Endothelial cell of umbilical vein (primary cell): ENCODE measurements at regions not wholly inside any gene's neighbourhood (a gene's known extent, or its start where the extent isn't known, plus 50 kb on each side); places are given as distances from the start of the nearest gene placed in this dataset.

Source experiments
- BruUV-seq: library from RNA; stranded (reverse); fragments of 400-500 nt; replicated peaks from 2 replicates; lab custom pipeline; 2021; lab: Mats Ljungman, UMichigan
- CTCF ChIA-PET: fragments of 300-600, 350-600 bp; sonication (Branson Sonifier 250); formaldehyde crosslinking; loops from one replicate; lab custom pipeline; 2021; ENCODE audit warnings: antibody characterized with exemption, inconsistent platforms; lab: Charles Lee
- POLR2A ChIA-PET: fragments of 300-600, 350-600 bp; sonication (Branson Sonifier 250); formaldehyde crosslinking; loops from one replicate; lab custom pipeline; 2021; ENCODE audit warnings: antibody characterized with exemption, inconsistent platforms; lab: Charles Lee
- DNase-seq: peaks from one replicate; pipeline ENCODE4 v3.0.0-alpha.2; 2011; ENCODE audit warnings: low read depth, low spot score
- FAIRE-seq: peaks from 2 replicates; lab custom pipeline; 2011; peaks lifted over from hg19 to GRCh38; lab: Jason Lieb, UNC
- H2AFZ ChIP-seq: 2 replicates; pipeline ENCODE4 v1.6.0; 2012; ENCODE audit warnings: low read depth, low read length, control low read depth, inconsistent platforms
- H3K27ac ChIP-seq: 2 replicates; pipeline ENCODE4 v1.5.1; 2011; ENCODE audit warnings: low read depth, mild to moderate bottlenecking, control low read depth, low read length, moderate library complexity; ENCODE audit not compliant: insufficient read depth
- H3K27me3 ChIP-seq, 2 experiments: 2 replicates each; pipeline versions ENCODE4 v1.6.0 to v1.6.1; 2011; ENCODE audit warnings: low read length in 2 of 2, mixed read lengths in 1 of 2; ENCODE audit not compliant: control insufficient read depth in 2 of 2, insufficient read depth in 2 of 2
- H3K36me3 ChIP-seq, 2 experiments: 2 replicates in 1 of 2; 3 replicates in 1 of 2; pipeline ENCODE4 v1.5.1; 2011; ENCODE audit warnings: low read length in 2 of 2, mild to moderate bottlenecking in 1 of 2, moderate library complexity in 1 of 2; ENCODE audit not compliant: control insufficient read depth in 2 of 2, insufficient read depth in 2 of 2; ENCODE audit errors: extremely low read depth in 1 of 2
- H3K4me1 ChIP-seq: 3 replicates; pipeline ENCODE4 v1.5.1; 2011; ENCODE audit warnings: mild to moderate bottlenecking, low read length; ENCODE audit not compliant: control insufficient read depth, insufficient read depth; ENCODE audit errors: extremely low read depth
- H3K4me2 ChIP-seq: 2 replicates; pipeline ENCODE4 v1.6.1; 2011; ENCODE audit warnings: low read length, control low read depth, mixed read lengths; ENCODE audit not compliant: insufficient read depth
- H3K4me3 ChIP-seq, 3 experiments: fragments of 200-600 bp in 1 of 3; sonication (generic), shearing (Covaris generic) in 1 of 3; replicated peaks in 1 of 3; 2 replicates each; pipeline ENCODE4 v1.5.1; 2011 to 2016; ENCODE audit warnings: control low read depth in 3 of 3, low read length in 3 of 3, mild to moderate bottlenecking in 2 of 3, inconsistent platforms in 1 of 3, low read depth in 1 of 3, moderate library complexity in 1 of 3; ENCODE audit not compliant: insufficient read depth in 1 of 3
- H3K79me2 ChIP-seq: 2 replicates; pipeline ENCODE4 v1.6.0; 2012; ENCODE audit warnings: low read length, inconsistent platforms; ENCODE audit not compliant: control insufficient read depth, insufficient read depth
- H3K9ac ChIP-seq: replicated peaks from 2 replicates; pipeline ENCODE3; 2011; ENCODE audit warnings: low read length, control low read depth; ENCODE audit not compliant: insufficient read depth; ENCODE audit errors: extremely low read depth
- H3K9me1 ChIP-seq: replicated peaks from 3 replicates; pipeline ENCODE4 v1.6.0; 2011; ENCODE audit warnings: mild to moderate bottlenecking, low read length; ENCODE audit not compliant: control insufficient read depth, insufficient read depth; ENCODE audit errors: extremely low read depth
- H3K9me3 ChIP-seq: replicated peaks from 2 replicates; pipeline ENCODE4 v1.5.1; 2012; ENCODE audit warnings: low read length, inconsistent platforms; ENCODE audit not compliant: control insufficient read depth, insufficient read depth
- H4K20me1 ChIP-seq: replicated peaks from 2 replicates; pipeline ENCODE3; 2011; ENCODE audit warnings: mild to moderate bottlenecking, low read length; ENCODE audit not compliant: control insufficient read depth, insufficient read depth; ENCODE audit errors: extremely low read depth
- EZH2 ChIP-seq: IDR thresholded peaks from 2 replicates; pipeline ENCODE4 v1.6.1; 2012; ENCODE audit warnings: borderline replicate concordance, low read depth, mild to moderate bottlenecking, moderate library complexity, low read length, inconsistent platforms; ENCODE audit not compliant: severe bottlenecking
- FOS ChIP-seq: IDR thresholded peaks from 2 replicates; pipeline ENCODE4 v1.6.1; 2011; ENCODE audit warnings: mild to moderate bottlenecking, low read length, moderate library complexity, borderline replicate concordance; ENCODE audit not compliant: insufficient read depth
- GATA2 ChIP-seq: IDR thresholded peaks from 2 replicates; pipeline ENCODE4 v1.7.0; 2011; ENCODE audit warnings: low read depth, mild to moderate bottlenecking, moderate library complexity, mixed read lengths, low read length; ENCODE audit not compliant: insufficient read length, insufficient read depth
- JUN ChIP-seq: IDR thresholded peaks from 2 replicates; pipeline ENCODE4 v1.6.1; 2011; ENCODE audit warnings: borderline replicate concordance, low read depth; ENCODE audit not compliant: insufficient read length, insufficient read depth
- MYC ChIP-seq: IDR thresholded peaks from one replicate; pipeline ENCODE4 v1.6.1; 2011; ENCODE audit warnings: mild to moderate bottlenecking, low read depth, low read length
- POLR2A ChIP-seq: IDR thresholded peaks from 2 replicates; pipeline ENCODE4 v1.6.1; 2012; ENCODE audit warnings: low read depth, mild to moderate bottlenecking, control low read depth, low read length
- POLR2AphosphoS5 ChIP-seq: IDR thresholded peaks from 2 replicates; pipeline ENCODE4 v1.6.1; 2012; ENCODE audit warnings: low read depth, mild to moderate bottlenecking, control low read depth, low read length, moderate library complexity; ENCODE audit not compliant: insufficient read depth
- dilution Hi-C: fragments of 300-500 bp; cut with MboI; formaldehyde crosslinking; loops from one replicate; pipeline ENCODE4 v1.15.0; 2019; ENCODE audit warnings: low sequenced_read_pairs; ENCODE audit not compliant: extremely low pct_ligation_motif_present
- intact Hi-C: fragments of 100-400 bp; cut with micrococcal nuclease; formaldehyde crosslinking; loops from one replicate; pipeline ENCODE4 v1.10.0; 2022
- TF ChIP-seq, protein P1 (sequence below): IDR thresholded peaks from 2 replicates; pipeline ENCODE4 v1.6.1; 2011; ENCODE audit not compliant: insufficient read depth, insufficient read length
- TF ChIP-seq, protein P2 (sequence below), 2 donors: IDR thresholded peaks; 1 replicate in 1 of 2; 2 replicates in 1 of 2; pipeline ENCODE4 v1.5.1; 2011; ENCODE audit warnings: low read length in 2 of 2, mild to moderate bottlenecking in 2 of 2, moderate library complexity in 2 of 2, control low read depth in 1 of 2, inconsistent platforms in 1 of 2, low read depth in 1 of 2; ENCODE audit not compliant: insufficient read depth in 1 of 2; ENCODE audit errors: extremely low read depth in 1 of 2

DNA sequence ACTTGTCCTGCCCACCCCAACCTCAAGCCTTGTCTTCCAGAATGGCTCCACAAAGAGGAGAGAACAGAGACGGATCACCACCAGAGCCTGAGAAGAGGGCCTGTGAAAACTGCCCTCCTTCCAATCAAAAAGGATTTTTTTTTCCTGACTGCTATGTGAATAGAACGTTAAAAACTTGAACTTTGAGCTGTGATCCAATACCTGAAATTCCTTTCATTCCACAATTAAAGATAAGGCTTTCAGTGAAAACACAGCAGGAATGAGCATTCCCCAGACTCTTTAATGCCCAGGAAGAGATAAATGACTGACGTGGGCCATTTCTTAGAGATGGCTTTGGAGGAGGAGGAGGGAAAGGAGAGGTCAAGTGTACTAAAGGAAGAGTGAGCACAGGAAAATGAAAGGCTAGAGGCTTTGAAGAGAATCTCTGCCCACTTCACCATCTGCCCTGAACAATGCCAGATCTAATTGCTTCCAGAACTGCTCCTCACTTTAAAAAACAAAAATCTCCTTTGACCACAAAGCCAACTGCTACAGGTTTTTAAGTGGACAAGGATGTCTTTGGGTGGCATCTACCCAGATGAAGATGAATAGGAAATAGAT, 177.9 kb upstream of the MAP3K1 start:
- H3K9me1 ChIP-seq: no peaks in the 10 kb centered on the region
- H3K9ac ChIP-seq: peak overlapping the region; percentile 22
- intact Hi-C loops (loop anchor here (5.0 kb wide), 2 partner anchors 365 to 1435 kb away; no protein-coding TSS in a partner anchor), dilution Hi-C loops (no loop called here)
- peak overlapping the region; percentile 35 for H3K27ac ChIP-seq
- H4K20me1 ChIP-seq: no peaks in the 10 kb centered on the region
- H3K4me3 ChIP-seq: no peak overlapping the region
- H3K9me3 ChIP-seq: no peaks in the 10 kb centered on the region
- FAIRE-seq: peak; percentile 54
- CTCF ChIA-PET: interaction anchor here (1.5 kb wide), 1 partner anchor 367 kb away, joined by 5 read pairs; no protein-coding TSS in a partner anchor
- no peak for TF ChIP-seq POLR2A
- TF ChIP-seq GATA2: peak; percentile 11
- DNase-seq: peak; percentile 58
- H2AFZ ChIP-seq: no peak overlapping the region
- no peak overlapping the region for H3K4me2 ChIP-seq
- no TSS peak for BruUV-seq
- peaks cover 17% of the 10 kb centered on the region for H3K4me1 ChIP-seq
- POLR2A ChIA-PET: no interaction called here
- H3K27me3 ChIP-seq: no peaks in the 10 kb centered on the region
- no peaks in the 10 kb centered on the region for H3K79me2 ChIP-seq
- H3K36me3 ChIP-seq: no peaks in the 10 kb centered on the region

DNA sequence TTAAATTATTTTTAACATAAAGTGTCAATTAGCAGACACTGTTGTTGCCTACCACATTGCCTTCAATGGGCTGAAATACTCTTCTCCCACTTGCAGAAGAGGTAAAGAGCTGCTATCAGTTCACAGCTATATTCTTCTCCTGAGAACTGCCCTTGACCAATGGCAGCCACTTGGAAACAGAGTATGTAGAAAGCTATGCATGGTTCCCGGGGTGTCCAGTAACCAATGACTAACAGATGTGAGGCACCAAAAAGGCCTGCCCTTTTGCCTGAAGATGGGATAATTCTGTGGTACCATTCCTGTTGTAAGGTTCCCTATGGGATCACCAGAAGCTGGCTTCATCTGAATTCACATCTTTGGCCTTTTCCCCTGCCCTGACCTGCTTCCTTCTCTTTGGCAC, 181.4 kb upstream of the MAP3K1 start:
- ChIA-PET CTCF (interaction anchor here (1.4 kb wide), 1 partner anchor 15 kb away, joined by 3 read pairs; no protein-coding TSS in a partner anchor), POLR2A (no interaction called here)
- TF ChIP-seq EZH2 (no peak), GATA2 (no peak), POLR2A (no peak), MYC (no peak), JUN (no peak), FOS (no peak), POLR2AphosphoS5 (no peak)
- TF ChIP-seq, protein P1, sequence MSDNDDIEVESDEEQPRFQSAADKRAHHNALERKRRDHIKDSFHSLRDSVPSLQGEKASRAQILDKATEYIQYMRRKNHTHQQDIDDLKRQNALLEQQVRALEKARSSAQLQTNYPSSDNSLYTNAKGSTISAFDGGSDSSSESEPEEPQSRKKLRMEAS: no peak
- TF ChIP-seq, protein P2, sequence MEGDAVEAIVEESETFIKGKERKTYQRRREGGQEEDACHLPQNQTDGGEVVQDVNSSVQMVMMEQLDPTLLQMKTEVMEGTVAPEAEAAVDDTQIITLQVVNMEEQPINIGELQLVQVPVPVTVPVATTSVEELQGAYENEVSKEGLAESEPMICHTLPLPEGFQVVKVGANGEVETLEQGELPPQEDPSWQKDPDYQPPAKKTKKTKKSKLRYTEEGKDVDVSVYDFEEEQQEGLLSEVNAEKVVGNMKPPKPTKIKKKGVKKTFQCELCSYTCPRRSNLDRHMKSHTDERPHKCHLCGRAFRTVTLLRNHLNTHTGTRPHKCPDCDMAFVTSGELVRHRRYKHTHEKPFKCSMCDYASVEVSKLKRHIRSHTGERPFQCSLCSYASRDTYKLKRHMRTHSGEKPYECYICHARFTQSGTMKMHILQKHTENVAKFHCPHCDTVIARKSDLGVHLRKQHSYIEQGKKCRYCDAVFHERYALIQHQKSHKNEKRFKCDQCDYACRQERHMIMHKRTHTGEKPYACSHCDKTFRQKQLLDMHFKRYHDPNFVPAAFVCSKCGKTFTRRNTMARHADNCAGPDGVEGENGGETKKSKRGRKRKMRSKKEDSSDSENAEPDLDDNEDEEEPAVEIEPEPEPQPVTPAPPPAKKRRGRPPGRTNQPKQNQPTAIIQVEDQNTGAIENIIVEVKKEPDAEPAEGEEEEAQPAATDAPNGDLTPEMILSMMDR (IDR thresholded peaks at IDR 0.05; ENCODE audit: extremely low read depth in 1 of 2, insufficient read depth in 1 of 2, low read depth in 1 of 2, low read length in 2 of 2): no peak
- Histone ChIP-seq H3K4me3 (no peak overlapping the region), H3K79me2 (no peaks in the 10 kb centered on the region), H3K9me3 (no peaks in the 10 kb centered on the region), H3K4me1 (peaks cover 17% of the 10 kb centered on the region), H3K27ac (no peak overlapping the region), H3K4me2 (no peak overlapping the region), H3K9ac (no peak overlapping the region), H3K36me3 (no peaks in the 10 kb centered on the region), H3K27me3 (no peaks in the 10 kb centered on the region), H2AFZ (no peak overlapping the region), H3K9me1 (no peaks in the 10 kb centered on the region), H4K20me1 (no peaks in the 10 kb centered on the region)
- no TSS peak for BruUV-seq
- intact Hi-C loops (no loop called here), dilution Hi-C loops (no loop called here)
- DNase-seq: no peak
- no peak for FAIRE-seq
